ENCODE measurements at regions not wholly inside any gene's neighbourhood (a gene's known extent, or its start where the extent isn't known, plus 50 kb on each side); places are given as distances from the start of the nearest gene placed in this dataset.

- H3K36me3 ChIP-seq (replicated peaks), result no peaks in the 10 kb centered on the region
- DNase-seq, result no peak
- in situ Hi-C loops (cut with HindIII; ENCODE audit: low pct_ligation_motif_present, low sequenced_read_pairs), result no loop called here
- H3K27ac ChIP-seq, result no peak overlapping the region
- TF ChIP-seq, protein P1, sequence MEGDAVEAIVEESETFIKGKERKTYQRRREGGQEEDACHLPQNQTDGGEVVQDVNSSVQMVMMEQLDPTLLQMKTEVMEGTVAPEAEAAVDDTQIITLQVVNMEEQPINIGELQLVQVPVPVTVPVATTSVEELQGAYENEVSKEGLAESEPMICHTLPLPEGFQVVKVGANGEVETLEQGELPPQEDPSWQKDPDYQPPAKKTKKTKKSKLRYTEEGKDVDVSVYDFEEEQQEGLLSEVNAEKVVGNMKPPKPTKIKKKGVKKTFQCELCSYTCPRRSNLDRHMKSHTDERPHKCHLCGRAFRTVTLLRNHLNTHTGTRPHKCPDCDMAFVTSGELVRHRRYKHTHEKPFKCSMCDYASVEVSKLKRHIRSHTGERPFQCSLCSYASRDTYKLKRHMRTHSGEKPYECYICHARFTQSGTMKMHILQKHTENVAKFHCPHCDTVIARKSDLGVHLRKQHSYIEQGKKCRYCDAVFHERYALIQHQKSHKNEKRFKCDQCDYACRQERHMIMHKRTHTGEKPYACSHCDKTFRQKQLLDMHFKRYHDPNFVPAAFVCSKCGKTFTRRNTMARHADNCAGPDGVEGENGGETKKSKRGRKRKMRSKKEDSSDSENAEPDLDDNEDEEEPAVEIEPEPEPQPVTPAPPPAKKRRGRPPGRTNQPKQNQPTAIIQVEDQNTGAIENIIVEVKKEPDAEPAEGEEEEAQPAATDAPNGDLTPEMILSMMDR (IDR thresholded peaks at IDR 0.05; ENCODE audit: low read depth, low read length, missing control alignments), result no peak
- no peaks in the 10 kb centered on the region for H3K27me3 ChIP-seq (replicated peaks)
- no peak overlapping the region for H3K4me3 ChIP-seq (ENCODE audit: low read depth, low read length)
Measured at GRCh38 chr2:129070663-129071062, 752.0 kb upstream of the HS6ST1 start.

DNA sequence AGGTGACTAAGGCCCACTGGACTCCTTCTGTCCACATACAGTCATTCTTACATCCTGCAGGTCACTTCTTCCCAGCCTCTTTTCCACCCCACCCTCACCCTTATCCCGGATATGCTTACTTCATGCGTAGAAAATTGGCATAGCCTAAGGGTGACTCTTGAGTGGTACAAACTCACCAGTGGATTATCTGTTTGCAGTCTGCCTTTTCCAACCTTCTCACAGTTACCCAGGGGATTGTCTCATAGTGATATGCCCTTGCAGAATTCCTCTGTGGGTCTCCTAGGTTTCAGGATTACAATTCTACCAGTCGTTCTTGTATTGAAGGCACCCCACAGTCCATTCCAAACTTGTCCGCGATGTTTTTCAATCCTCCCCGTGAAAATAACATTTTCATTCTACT lies 752.9 kb upstream of the HS6ST1 start:
- Histone ChIP-seq H3K27me3 (replicated peaks) (no peaks in the 10 kb centered on the region), H3K4me3 (ENCODE audit: low read depth, low read length) (no peak overlapping the region), H3K27ac (no peak overlapping the region), H3K36me3 (replicated peaks) (no peaks in the 10 kb centered on the region)
- in situ Hi-C loops (cut with HindIII; ENCODE audit: low pct_ligation_motif_present, low sequenced_read_pairs), result no loop called here
- TF ChIP-seq, protein P1 (IDR thresholded peaks at IDR 0.05; ENCODE audit: low read depth, low read length, missing control alignments), result no peak
- DNase-seq, result no peak

DNA sequence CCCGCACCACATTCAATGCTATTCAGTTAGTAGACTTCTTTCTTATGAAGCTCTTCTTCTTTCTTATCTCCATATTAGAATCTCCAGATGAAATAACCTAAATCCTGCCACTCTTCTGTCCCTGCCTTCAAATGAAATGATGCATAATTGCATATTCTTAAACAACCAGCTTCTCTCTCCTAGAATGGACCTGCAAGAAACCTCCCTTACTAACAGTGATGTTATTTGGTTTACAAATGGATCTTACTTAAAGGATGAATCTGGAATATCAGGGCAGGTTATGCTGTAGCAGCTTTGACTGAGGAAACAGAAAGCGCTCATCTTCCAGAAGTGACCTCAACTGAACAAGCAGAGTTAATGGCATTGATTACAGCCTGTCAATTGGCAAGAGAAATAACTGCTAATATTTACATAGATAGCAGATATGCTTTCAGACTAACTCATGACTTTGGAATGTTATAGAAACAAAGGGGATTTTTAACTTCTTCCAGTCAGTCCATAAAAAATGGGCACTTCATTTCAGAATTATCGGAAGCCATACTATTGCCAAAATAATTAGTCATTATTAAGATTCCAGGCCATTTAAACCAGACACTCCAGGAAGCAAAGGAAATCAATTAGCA lies 755.7 kb upstream of the HS6ST1 start:
- TF ChIP-seq, protein P1 (IDR thresholded peaks at IDR 0.05; ENCODE audit: low read depth, low read length, missing control alignments), result no peak
- no peak overlapping the region for H3K4me3 ChIP-seq (ENCODE audit: low read depth, low read length)
- H3K27me3 ChIP-seq (replicated peaks), result no peaks in the 10 kb centered on the region
- no peak overlapping the region for H3K27ac ChIP-seq
- in situ Hi-C loops (cut with HindIII; ENCODE audit: low pct_ligation_motif_present, low sequenced_read_pairs), result no loop called here
- DNase-seq, result no peak
- H3K36me3 ChIP-seq (replicated peaks), result no peaks in the 10 kb centered on the region

GRCh38 chr2:129078548-129078947 lies 759.9 kb upstream of the HS6ST1 start:
- no peaks in the 10 kb centered on the region for H3K36me3 ChIP-seq (replicated peaks)
- no peaks in the 10 kb centered on the region for H3K27me3 ChIP-seq (replicated peaks)
- TF ChIP-seq, protein P1 (IDR thresholded peaks at IDR 0.05; ENCODE audit: low read depth, low read length, missing control alignments), result no peak
- no peak overlapping the region for H3K4me3 ChIP-seq (ENCODE audit: low read depth, low read length)
- in situ Hi-C loops (cut with HindIII; ENCODE audit: low pct_ligation_motif_present, low sequenced_read_pairs), result no loop called here
- no peak for DNase-seq
- H3K27ac ChIP-seq, result no peak overlapping the region

GRCh38 chr2:129080715-129081476 lies 762.2 kb upstream of the HS6ST1 start:
- H3K27me3 ChIP-seq (replicated peaks), result no peaks in the 10 kb centered on the region
- no peak overlapping the region for H3K27ac ChIP-seq
- no peak for DNase-seq
- in situ Hi-C loops (cut with HindIII; ENCODE audit: low pct_ligation_motif_present, low sequenced_read_pairs), result no loop called here
- H3K36me3 ChIP-seq (replicated peaks), result no peaks in the 10 kb centered on the region
- TF ChIP-seq, protein P1 (IDR thresholded peaks at IDR 0.05; ENCODE audit: low read depth, low read length, missing control alignments), result no peak
- H3K4me3 ChIP-seq (ENCODE audit: low read depth, low read length), result no peak overlapping the region

Data from brain microvascular endothelial cell (primary cell).